Glomerular visceral epithelial cell (primary cell): ENCODE measurements at regions not wholly inside any gene's neighbourhood (a gene's known extent, or its start where the extent isn't known, plus 50 kb on each side); places are given as distances from the start of the nearest gene placed in this dataset.
A peak's percentile ranks its signal among the peaks of the same experiment; 100 is the strongest.

ENCODE experiments used
- DNase-seq: peaks from one replicate; pipeline ENCODE4 v3.0.0-alpha.2; 2016; ENCODE audit errors: extremely low spot score

GRCh38 chr2:45178854-45179253, 169.6 kb upstream of the SIX2 start:
- no peak for DNase-seq

GRCh38 chr2:45178359-45178758, 169.1 kb upstream of the SIX2 start:
- no peak for DNase-seq

- DNase-seq: peak; percentile 85
Measured at GRCh38 chr2:45177870-45178269, 168.6 kb upstream of the SIX2 start.

- DNase-seq: no peak
Measured at GRCh38 chr2:45176390-45176789, 167.1 kb upstream of the SIX2 start.

GRCh38 chr2:45173513-45173912, 164.3 kb upstream of the SIX2 start:
- DNase-seq: peak; percentile 72

- DNase-seq: no peak
Measured at GRCh38 chr2:45172760-45173392, 163.6 kb upstream of the SIX2 start.

- no peak for DNase-seq
Measured at GRCh38 chr2:45172142-45172541, 162.9 kb upstream of the SIX2 start.

GRCh38 chr2:45171136-45171501, 161.9 kb upstream of the SIX2 start:
- no peak for DNase-seq

- DNase-seq: no peak
Measured at GRCh38 chr2:45170191-45171135, 161.2 kb upstream of the SIX2 start.

- DNase-seq: no peak
Measured at GRCh38 chr2:45169339-45170190, 160.3 kb upstream of the SIX2 start.

GRCh38 chr2:45168711-45169338, 159.6 kb upstream of the SIX2 start:
- peak; percentile 22 for DNase-seq

- DNase-seq: no peak
Measured at GRCh38 chr2:45167920-45168629, 158.8 kb upstream of the SIX2 start.

- no peak for DNase-seq
Measured at GRCh38 chr2:45166229-45166890, 157.1 kb upstream of the SIX2 start.

- DNase-seq: no peak
Measured at GRCh38 chr2:45162711-45163110, 153.5 kb upstream of the SIX2 start.

GRCh38 chr2:45156605-45157004, 147.4 kb upstream of the SIX2 start:
- no peak for DNase-seq

GRCh38 chr2:45154606-45155155, 145.4 kb upstream of the SIX2 start:
- DNase-seq: no peak

- DNase-seq: no peak
Measured at GRCh38 chr2:45154144-45154543, 144.9 kb upstream of the SIX2 start.

- DNase-seq: no peak
Measured at GRCh38 chr2:45153121-45153520, 143.9 kb upstream of the SIX2 start.

- DNase-seq: no peak
Measured at GRCh38 chr2:45152691-45153090, 143.4 kb upstream of the SIX2 start.
